GM21786 (cell line): ENCODE measurements at regions not wholly inside any gene's neighbourhood (a gene's known extent, or its start where the extent isn't known, plus 50 kb on each side); places are given as distances from the start of the nearest gene placed in this dataset.

Experiments used
- ATAC-seq: cut with Tn5 transposase; IDR thresholded peaks from one replicate; pipeline ENCODE4 v1.9.1; 2021; ENCODE audit not compliant: unreplicated experiment

GRCh38 chr2:211133766-211134165 is 577.4 kb downstream of the CPS1 start:
- no peak for ATAC-seq

- no peak for ATAC-seq
Observed at GRCh38 chr2:211138551-211138950, 582.2 kb downstream of the CPS1 start.

GRCh38 chr2:211141646-211142045 is 585.2 kb downstream of the CPS1 start:
- no peak for ATAC-seq

- no peak for ATAC-seq
Observed at GRCh38 chr2:211144078-211144477, 587.7 kb downstream of the CPS1 start.

GRCh38 chr2:211144974-211145665 is 588.7 kb downstream of the CPS1 start:
- ATAC-seq = no peak

GRCh38 chr2:211149731-211150130 is 593.3 kb downstream of the CPS1 start:
- no peak for ATAC-seq

GRCh38 chr2:211157211-211157610 is 600.8 kb downstream of the CPS1 start:
- no peak for ATAC-seq

GRCh38 chr2:211157856-211158463 is 601.6 kb downstream of the CPS1 start:
- ATAC-seq = peak; percentile 100

GRCh38 chr2:211159972-211160371 is 603.6 kb downstream of the CPS1 start:
- no peak for ATAC-seq

GRCh38 chr2:211161236-211161635 is 604.8 kb downstream of the CPS1 start:
- no peak for ATAC-seq

GRCh38 chr2:211162911-211163310 is 606.5 kb downstream of the CPS1 start:
- ATAC-seq = no peak

- ATAC-seq = no peak
Observed at GRCh38 chr2:211170843-211171242, 614.4 kb downstream of the CPS1 start.

- no peak for ATAC-seq
Observed at GRCh38 chr2:211174021-211174420, 617.6 kb downstream of the CPS1 start.

- no peak for ATAC-seq
Observed at GRCh38 chr2:211174631-211175030, 618.2 kb downstream of the CPS1 start.

GRCh38 chr2:211175956-211176355 is 619.6 kb downstream of the CPS1 start:
- ATAC-seq = no peak

GRCh38 chr2:211176514-211177141 is 620.2 kb downstream of the CPS1 start:
- no peak for ATAC-seq

- ATAC-seq = no peak
Observed at GRCh38 chr2:211181626-211182025, 625.2 kb downstream of the CPS1 start.

- no peak for ATAC-seq
Observed at GRCh38 chr2:211187602-211188001, 631.2 kb downstream of the CPS1 start.

- peak; percentile 84 for ATAC-seq
Observed at GRCh38 chr2:211203986-211204385, 647.6 kb downstream of the CPS1 start.

GRCh38 chr2:211204456-211204855 is 648.1 kb downstream of the CPS1 start:
- ATAC-seq = peak; percentile 12

GRCh38 chr2:211204902-211205301 is 648.5 kb downstream of the CPS1 start:
- ATAC-seq = no peak

- ATAC-seq = no peak
Observed at GRCh38 chr2:211205358-211205757, 649.0 kb downstream of the CPS1 start.
